ENCODE measurements at regions not wholly inside any gene's neighbourhood (a gene's known extent, or its start where the extent isn't known, plus 50 kb on each side); places are given as distances from the start of the nearest gene placed in this dataset.
"Not testable (repeated sequence)": the region's sequence is repeated elsewhere in the genome, so short reads cannot be mapped to it uniquely, and the experiment has no call there.

GRCh38 chr3:34056951-34057390 lies 258.5 kb downstream of the PDCD6IP start:
- no peak for DNase-seq (ENCODE audit: low spot score)

GRCh38 chr3:34060995-34061394 lies 262.6 kb downstream of the PDCD6IP start:
- DNase-seq (ENCODE audit: low spot score) = not testable (repeated sequence)

GRCh38 chr3:34065901-34066300 lies 267.5 kb downstream of the PDCD6IP start:
- DNase-seq (ENCODE audit: low spot score) = no peak

- DNase-seq (ENCODE audit: low spot score) = no peak
These were observed 267.9 kb downstream of the PDCD6IP start for GRCh38 chr3:34066328-34066727.

- DNase-seq (ENCODE audit: low spot score) = no peak
These were observed 268.6 kb downstream of the PDCD6IP start for GRCh38 chr3:34066999-34067398.

GRCh38 chr3:34067536-34068051 lies 269.2 kb downstream of the PDCD6IP start:
- DNase-seq (ENCODE audit: low spot score) = no peak

- no peak for DNase-seq (ENCODE audit: low spot score)
These were observed 270.1 kb downstream of the PDCD6IP start for GRCh38 chr3:34068505-34068904.

- DNase-seq (ENCODE audit: low spot score) = no peak
These were observed 272.6 kb downstream of the PDCD6IP start for GRCh38 chr3:34070831-34071585.

GRCh38 chr3:34072297-34072696 lies 273.9 kb downstream of the PDCD6IP start:
- no peak for DNase-seq (ENCODE audit: low spot score)

GRCh38 chr3:34073111-34073510 lies 274.7 kb downstream of the PDCD6IP start:
- DNase-seq (ENCODE audit: low spot score) = no peak

GRCh38 chr3:34073961-34074360 lies 275.5 kb downstream of the PDCD6IP start:
- DNase-seq (ENCODE audit: low spot score) = no peak

GRCh38 chr3:34075975-34076374 lies 277.5 kb downstream of the PDCD6IP start:
- DNase-seq (ENCODE audit: low spot score) = no peak

GRCh38 chr3:34077417-34078195 lies 279.2 kb downstream of the PDCD6IP start:
- DNase-seq (ENCODE audit: low spot score) = no peak

GRCh38 chr3:34078418-34078817 lies 280.0 kb downstream of the PDCD6IP start:
- no peak for DNase-seq (ENCODE audit: low spot score)

DNA sequence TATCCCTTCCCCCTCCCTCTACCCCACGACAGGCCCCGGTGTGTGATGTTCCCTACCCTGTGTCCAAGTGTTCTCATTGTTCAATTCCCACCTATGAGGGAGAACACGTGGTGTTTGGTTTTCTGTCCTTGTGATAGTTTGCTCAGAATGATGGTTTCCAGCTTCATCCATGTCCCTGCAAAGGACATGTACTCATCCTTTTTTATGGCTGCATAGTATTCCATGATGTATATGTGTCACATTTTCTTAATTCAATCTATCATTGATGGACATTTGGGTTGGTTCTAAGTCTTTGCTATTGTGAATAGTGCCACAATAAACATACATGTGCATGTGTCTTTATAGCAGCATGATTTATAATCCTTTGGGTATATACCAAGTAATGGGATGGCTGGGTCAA lies 281.4 kb downstream of the PDCD6IP start:
- not testable (repeated sequence) for DNase-seq (ENCODE audit: low spot score)

DNA sequence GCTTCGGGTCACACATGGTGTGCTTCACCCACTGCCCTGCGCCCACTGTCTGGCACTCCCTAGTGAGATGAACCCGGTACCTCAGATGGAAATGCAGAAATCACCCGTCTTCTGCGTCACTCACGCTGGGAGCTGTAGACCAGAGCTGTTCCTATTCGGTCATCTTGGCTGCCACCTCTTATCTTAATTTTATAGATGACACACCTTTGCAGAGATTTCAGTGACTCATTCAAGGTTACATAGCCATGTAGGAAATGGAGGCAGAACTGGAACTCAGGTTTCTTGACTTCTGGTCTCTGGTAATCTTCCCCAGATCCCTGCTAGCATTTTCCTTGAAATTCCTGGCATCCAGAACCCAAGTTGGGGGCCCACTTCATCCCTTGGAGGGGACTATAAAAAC lies 291.9 kb downstream of the PDCD6IP start:
- not testable (repeated sequence) for DNase-seq (ENCODE audit: low spot score)

GRCh38 chr3:34090876-34091275 lies 292.4 kb downstream of the PDCD6IP start:
- DNase-seq (ENCODE audit: low spot score) = no peak

DNA sequence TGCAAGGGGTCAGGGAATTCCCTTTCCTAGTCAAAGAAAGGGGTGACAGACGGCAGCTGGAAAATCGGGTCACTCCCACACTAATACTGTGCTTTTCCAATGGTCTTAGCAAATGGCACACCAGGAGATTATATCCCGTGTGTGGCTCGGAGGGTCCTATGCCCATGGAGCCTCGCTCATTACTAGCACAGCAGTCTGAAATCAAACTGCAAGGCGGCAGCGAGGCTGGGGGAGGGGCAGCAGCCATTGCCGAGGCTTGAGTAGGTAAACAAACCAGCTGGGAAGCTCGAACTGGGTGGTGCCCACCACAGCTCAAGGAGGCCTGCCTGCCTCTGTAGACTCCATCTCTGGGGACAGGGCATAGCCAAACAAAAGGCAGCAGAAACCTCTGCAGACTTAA lies 295.9 kb downstream of the PDCD6IP start:
- DNase-seq (ENCODE audit: low spot score) = not testable (repeated sequence)

DNA sequence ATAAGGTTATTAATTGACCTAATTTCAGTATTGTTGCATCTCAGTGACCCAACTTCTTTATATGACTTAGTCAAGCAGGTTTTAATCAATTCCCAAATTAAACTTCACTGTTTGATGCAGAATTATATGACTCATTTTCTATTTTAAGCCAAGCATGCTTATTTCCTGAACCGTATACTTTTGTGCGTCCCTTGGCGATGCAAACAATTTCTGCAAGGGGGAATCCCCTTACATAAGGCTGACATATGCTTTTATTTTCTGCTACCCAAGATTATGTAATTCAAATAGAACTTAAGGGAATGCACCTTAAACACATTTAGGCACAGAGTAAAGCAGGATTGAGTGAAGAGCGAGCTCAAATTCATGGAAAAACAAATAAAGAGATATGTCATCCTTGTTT lies 303.9 kb downstream of the PDCD6IP start:
- no peak for DNase-seq (ENCODE audit: low spot score)

GRCh38 chr3:34106379-34106778 lies 307.9 kb downstream of the PDCD6IP start:
- DNase-seq (ENCODE audit: low spot score) = no peak

DNA sequence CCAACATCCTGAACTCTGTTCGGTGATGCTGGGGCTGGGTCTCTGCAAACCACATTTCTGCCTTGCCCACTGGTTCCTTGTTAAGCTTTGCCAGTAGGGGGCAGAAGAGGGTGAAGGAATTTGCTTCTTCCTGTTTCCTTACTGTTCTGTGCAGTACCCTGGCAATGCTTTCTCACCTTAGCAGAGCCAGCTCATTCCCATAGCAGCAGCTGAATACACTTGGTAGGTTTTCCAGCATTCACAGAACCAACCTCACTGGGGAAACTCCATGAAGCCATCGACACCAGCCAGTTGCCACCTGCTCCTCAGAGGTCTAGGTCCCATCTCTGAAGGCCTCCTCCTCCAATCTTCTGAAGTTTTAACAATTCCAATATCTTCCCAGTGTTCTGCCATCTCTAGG lies 308.4 kb downstream of the PDCD6IP start:
- DNase-seq (ENCODE audit: low spot score) = no peak

GRCh38 chr3:34107669-34108068 lies 309.2 kb downstream of the PDCD6IP start:
- DNase-seq (ENCODE audit: low spot score) = no peak

DNA sequence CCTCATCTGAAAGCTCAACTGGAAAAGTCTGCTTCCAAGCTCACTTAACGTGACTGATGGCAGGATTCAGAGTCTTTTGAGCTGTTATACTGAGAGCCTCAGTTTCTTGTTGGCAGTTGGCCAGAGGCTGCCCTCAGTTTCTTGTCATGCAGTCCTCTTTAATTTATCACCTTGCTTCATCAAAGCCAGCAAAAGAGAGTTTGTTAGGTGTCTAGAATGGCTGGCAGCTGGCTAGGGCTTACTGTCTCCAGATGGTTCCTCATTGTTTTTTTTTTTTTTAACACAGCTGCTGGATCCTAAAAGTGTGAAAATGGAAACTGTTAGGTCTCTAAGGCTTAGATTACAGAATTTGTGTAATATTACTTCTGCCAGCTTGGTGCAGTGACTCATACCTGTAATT lies 310.6 kb downstream of the PDCD6IP start:
- DNase-seq (ENCODE audit: low spot score) = no peak
